HG03135 (cell line): ENCODE measurements at regions not wholly inside any gene's neighbourhood (a gene's known extent, or its start where the extent isn't known, plus 50 kb on each side); places are given as distances from the start of the nearest gene placed in this dataset.

Source experiments
- ATAC-seq: cut with Tn5 transposase; IDR thresholded peaks from one replicate; pipeline ENCODE4 v1.9.1; 2021; ENCODE audit warnings: mild to moderate bottlenecking, moderate library complexity; ENCODE audit not compliant: unreplicated experiment

DNA sequence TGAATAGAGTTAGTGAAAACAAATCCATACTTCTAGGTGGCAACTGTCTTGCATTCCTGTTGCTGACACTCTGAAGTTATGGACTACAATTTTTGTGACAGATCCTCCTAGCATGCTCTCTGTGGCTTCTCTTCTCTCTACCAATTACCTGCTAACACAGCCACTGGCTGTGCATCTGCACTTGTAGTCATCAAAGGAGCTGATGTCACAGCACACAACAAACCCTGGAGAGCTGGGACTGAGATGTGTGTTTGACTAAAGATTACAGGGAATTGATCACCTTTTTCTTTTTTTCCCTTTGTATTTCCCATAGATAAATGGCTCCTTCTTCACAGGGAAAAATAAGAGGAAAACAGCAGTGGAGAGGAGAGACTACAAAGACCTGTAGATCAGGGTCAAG lies 278.4 kb upstream of the CCDC54 start:
- ATAC-seq = no peak

DNA sequence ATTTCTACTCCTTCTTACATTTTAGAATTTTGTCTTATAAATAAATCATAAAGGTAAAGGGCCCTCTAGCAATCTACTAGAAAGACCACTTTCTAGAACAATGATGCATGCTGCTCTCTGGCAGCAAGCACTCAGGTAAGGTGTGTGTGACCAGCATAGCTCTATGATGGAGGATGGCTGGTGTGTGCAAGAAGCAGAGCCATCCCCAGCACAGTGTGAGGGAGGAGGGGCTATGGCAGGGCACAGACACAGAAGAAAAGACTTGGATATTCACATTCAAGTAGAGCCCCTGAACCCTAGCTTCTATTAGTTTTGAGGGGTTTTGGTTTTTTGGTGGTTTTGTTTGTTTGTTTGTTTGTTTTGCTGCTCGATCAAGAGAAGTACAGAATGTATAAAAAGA lies 277.1 kb upstream of the CCDC54 start:
- no peak for ATAC-seq

GRCh38 chr3:107100573-107100972 lies 276.7 kb upstream of the CCDC54 start:
- ATAC-seq = no peak

DNA sequence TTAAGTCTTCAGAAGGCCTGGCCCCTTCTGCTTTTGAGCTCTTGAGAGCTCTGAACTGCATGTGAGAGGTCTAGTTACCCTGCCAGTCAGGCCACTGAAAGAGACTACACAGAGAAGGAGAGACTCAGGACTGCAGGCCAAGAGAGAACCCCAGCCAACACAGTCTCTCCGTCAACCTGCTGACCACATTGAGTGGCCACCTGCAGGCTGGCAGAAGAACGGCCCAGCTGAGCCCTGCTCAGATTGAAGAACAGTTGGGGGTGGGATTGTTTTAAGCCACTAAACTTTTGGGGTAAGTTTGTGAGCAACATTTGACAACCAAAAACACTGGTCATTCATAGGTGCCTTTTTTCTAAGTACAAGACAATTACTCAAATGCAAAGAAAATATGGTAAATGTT lies 273.5 kb upstream of the CCDC54 start:
- no peak for ATAC-seq

GRCh38 chr3:107106316-107106715 lies 270.9 kb upstream of the CCDC54 start:
- ATAC-seq = no peak

DNA sequence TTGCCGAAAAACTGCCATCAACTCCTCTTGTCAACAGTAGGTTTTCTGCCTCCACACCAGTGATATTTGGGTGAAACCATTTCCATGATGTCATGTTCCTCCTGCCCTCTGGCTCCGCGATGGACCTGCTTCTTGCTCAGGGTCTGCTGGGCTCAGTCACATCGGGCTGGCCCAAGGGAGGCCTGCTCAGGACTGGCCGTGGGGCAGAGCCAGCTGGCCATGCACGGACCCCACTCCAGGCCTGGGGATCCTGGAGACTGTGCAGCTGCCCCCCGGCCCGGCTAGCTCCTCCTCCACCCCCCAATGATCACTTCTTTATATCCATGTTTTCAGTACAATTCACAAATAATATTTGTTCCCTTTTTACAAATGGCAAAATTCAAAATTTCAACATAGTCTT lies 270.3 kb upstream of the CCDC54 start:
- no peak for ATAC-seq

DNA sequence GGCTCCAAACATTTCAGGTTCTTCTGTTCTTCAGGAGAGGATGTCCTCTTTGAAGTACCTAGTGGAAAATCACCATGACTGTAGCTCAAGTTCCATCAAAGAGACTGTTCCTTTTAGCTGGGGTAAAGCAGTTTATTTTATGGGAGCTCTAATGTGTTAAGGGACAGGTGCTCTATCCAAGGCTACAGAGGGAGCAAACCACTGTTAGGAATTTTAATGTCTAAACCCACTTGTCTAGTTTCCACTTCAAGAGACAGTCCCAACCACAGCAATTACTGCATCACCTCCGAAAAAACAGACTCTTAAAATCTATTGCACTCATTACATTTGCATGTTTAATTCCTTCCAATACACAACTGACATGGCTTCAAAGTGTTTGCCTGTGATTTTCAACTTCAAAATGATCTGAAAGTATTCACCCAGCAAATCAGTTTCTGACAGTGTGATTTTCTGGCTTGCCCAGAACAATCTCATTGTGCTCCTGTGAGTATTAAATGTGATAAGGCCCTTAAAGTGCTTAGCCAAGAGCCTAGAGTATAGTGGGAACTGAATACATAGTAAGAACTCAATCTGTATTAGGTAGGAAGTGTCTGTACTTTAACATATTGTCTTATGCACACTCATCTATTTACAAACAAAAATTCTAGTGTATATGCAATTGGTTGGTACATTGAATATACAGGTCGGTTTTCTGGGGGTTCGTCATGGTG lies 266.5 kb upstream of the CCDC54 start:
- no peak for ATAC-seq

GRCh38 chr3:107111872-107112271 lies 265.4 kb upstream of the CCDC54 start:
- no peak for ATAC-seq

DNA sequence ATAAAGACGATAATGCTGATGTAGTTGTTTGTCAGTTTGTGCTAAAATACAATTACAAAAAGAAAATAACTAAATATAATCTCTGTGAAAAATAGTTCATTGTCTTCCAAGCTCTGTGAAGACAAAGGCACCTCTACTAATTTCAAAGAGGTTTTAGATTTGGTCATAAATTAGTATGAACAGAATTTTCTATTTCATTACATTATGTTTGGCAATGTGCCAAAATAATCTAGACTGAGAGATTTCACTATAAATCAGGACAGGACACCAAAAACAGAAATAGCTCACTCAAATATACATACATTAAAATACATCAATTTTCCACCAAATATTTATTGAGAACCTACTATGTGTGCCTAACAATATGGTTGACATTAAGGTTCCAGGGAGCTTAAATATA lies 264.9 kb upstream of the CCDC54 start:
- no peak for ATAC-seq

DNA sequence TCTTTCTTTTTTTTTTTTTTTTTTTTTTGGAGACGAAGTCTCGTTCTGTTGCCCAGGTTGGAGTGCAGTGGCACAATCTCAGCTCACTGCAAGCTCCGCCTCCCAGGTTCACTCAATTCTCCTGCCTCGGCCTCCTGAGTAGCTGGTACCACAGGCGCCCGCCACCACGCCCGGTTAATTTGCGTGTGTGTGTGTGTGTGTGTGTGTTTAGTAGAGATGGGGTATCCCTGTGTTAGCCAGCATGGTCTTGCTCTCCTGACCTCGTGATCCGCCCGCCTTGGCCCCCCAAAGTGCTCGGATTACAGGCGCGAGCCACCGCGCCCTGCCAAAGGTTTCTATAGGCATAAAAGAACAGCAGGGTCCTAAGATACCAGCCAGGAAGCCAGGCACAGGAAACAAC lies 261.0 kb upstream of the CCDC54 start:
- ATAC-seq = no peak

- no peak for ATAC-seq
Observed at GRCh38 chr3:107117156-107117555, 260.1 kb upstream of the CCDC54 start.

DNA sequence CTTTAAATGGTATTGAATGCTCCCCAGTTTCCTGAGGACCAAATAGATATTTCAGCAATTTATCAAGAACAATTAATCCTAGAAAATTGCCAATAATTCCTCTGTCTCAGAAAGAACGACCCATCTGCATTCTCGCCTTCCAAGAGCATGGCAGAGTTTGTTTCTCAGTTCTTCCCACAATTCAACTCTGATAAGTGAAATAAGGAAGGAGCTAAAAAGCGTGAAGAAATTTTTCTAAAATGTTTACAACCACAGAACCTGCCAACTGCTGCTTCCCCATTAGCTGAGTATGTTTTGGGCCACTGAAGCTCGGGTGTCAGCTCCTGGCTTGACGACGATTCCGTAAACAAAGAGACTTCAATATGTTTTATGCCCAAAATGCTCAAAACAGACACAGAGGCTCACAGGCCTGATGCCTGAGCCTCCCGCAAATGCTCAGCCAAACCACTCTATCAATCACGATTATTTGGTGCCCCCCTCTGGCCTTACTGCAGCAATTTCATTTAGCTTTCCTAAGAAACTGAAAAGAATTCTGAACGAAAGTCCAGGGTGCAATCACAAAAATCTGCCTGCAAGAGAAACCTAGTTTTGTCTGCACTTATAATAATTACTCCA lies 259.2 kb upstream of the CCDC54 start:
- no peak for ATAC-seq

DNA sequence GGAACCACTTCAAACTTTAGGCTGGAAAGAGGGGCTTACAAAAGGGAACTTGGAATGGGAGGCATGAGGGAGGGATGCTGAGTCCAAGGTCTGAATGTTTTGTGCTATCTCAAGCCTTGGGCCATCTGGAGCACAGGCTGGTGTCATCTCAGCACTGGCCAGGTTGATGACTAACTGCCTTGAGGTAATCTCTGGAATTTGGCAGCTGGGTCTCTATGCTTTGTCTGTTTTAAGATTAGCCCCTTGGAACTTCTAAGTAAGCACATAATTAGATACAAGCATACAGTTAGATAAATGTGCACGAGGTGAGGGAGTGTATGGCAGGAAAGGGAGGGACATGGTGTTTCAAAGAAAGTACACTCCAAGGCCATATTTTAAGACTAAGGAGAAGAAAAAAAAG lies 252.4 kb upstream of the CCDC54 start:
- no peak for ATAC-seq

DNA sequence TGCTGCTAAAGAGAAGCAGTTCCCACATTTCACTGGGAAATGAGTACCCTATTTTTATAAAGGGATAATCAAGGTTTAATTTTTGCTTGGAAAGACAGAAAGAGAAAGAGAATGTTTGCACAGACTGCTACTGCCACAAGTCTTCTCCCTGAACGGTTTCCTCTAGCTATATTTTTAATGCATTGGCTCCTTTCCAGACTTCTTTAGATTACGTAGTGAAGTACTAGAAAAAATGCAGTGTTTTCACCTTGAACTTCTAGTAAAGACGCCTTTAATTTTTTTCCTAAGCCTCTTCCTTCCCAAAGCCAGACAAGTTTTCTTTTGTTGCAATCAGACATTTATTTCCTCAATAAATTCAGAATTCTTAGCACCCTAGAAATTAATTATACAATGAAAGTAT lies 248.3 kb upstream of the CCDC54 start:
- no peak for ATAC-seq

DNA sequence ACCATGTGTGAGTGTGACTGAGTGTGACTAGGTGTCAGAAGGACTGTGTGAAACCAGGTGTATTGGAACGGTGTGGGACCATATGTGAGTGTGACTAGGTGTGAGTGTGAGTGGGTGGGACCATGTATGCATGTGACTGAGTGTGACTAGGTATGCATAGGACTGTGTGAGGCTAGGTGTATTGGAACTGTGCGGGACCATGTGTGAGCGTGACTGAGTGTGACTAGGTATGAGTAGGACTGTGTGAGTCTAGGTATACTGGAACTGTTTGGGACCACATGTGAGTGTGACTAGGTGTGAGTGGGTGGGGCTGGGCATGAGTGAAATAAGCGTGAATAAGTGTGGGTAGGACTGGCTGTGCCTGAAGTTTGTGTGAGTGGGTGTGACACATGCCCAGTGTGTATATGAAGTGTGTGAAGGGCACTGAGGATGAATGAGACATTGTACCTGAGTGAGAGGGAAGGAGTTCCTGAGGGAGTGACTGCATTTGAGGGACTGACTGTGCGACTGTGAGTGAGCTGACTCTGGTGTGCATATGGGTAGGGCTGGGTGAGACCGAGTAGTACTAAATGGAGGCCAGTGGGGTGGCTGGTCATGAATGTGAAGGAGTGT lies 247.0 kb upstream of the CCDC54 start:
- no peak for ATAC-seq

DNA sequence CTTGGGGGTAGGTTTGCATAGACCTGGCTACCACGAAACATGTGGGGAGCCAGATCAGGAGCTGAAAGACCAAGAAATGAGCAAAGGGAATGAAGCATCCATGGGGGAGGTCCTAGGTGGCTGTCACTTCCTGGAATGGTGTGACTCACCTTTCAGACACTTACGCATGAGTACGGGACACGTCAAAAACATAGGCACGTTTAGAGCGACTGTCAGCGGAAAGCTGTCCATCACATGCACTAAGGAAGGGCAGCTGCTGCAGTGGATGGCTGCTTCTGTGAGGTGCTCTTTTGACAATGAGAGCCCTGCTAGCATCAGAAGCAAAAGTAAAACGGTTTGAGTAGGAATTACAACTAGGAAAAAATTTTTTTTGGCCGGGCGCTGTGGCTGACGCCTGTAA lies 244.6 kb upstream of the CCDC54 start:
- no peak for ATAC-seq

DNA sequence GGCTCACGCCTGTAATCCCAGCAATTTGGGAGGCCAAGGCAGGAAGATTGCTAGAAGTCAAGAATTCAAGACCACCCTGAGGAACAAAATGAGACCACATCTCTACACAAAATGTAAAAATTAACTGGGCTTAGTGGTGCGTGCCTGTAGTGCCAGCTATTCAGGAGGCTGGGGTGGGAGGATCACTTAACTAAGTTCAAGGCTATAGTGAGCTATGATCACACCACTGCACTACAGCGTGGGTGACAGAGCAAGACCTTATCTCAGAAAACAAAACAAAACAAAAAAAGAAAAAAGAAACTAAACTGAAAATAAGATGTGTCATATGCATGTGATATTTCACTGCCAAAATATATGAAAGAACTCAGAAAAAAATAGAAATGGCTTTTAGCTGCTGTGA lies 243.3 kb upstream of the CCDC54 start:
- no peak for ATAC-seq

DNA sequence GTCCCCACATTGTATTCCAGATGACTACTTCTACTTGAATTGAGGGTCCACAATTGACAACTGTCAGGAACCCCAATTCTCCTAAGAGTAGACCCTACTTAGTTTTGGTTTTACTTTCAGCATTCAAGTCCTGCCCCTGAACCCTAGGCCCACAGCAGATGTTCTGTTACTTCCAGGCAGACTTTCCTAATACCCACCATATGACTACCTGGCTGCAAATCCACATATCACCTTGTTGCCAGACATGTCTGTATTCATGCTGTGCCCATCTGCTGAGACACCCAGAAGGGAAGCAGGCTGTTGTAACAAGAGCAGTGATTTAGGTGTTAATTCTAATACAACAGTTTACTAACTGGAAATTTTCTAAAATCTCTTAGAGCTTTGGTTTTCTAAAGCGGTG lies 235.1 kb upstream of the CCDC54 start:
- no peak for ATAC-seq

DNA sequence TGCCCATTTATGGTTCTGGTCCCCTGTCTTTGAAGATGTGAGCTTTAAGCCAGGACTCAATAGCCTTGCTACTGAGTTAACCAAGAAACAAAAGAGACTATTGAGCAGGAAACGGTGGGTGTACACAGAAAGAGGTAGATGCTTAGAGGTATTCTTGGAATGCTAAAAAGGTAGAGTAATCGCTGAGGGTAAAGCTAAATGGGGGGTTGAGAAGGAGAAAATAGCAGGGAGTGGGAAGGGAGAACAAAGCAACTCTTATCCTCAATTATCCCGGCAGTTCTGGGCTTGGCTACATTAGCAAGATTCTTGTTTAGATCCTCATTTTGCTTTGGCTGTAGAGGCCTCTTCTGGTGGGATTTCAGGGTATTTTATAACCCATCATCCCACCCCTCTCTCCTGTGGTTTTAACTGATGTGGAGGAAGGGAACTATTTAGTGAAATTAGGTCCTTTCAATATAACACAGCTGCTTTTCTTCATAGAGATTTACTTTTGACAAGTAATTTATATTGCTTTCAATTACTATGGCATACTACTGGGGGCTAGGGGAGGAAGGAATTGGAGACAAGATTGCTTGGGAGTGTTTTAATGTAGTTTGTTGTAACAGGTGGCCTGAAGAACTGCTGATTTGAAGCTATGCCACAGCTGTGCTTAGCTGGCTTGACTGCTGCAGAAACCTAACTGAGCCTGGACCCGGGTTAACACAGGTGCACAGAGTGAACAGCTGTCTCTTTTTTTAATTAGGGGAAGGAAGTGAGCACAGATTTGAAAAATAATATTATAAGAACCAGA lies 234.3 kb upstream of the CCDC54 start:
- ATAC-seq = no peak

GRCh38 chr3:107150675-107151074 lies 226.6 kb upstream of the CCDC54 start:
- no peak for ATAC-seq

DNA sequence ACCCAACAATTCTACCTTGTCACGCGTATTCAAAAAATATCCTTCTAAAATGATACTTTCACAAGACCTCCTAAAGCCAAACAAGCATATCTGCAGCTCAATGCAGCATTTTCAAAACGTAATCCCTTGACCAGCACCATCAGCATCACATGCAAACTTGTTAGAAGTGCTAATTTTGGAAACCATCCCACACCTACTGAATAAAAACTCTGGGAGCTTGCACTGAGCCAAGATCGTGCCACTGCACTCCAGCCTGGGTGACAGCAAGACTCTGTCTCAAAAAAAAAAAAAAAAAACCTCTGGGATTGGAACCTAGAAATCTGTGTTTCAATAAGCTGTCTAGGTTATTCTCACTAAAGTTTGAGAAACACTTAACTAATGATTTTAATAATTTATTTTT lies 223.3 kb upstream of the CCDC54 start:
- ATAC-seq = no peak

- no peak for ATAC-seq
Observed at GRCh38 chr3:107172411-107172810, 204.8 kb upstream of the CCDC54 start.
